AG20443 (cell line): ENCODE measurements at regions not wholly inside any gene's neighbourhood (a gene's known extent, or its start where the extent isn't known, plus 50 kb on each side); places are given as distances from the start of the nearest gene placed in this dataset.
"Not testable (repeated sequence)": the region's sequence is repeated elsewhere in the genome, so short reads cannot be mapped to it uniquely, and the experiment has no call there.

Experiments used
- DNase-seq: peaks from one replicate; pipeline ENCODE4 v3.0.0; 2012; ENCODE audit warnings: low spot score, mixed read lengths

- peak; percentile 53 for DNase-seq
Observed at GRCh38 chr7:101146-102046, 91.0 kb upstream of the FAM20C start.

- DNase-seq = no peak
Observed at GRCh38 chr7:102047-102711, 90.2 kb upstream of the FAM20C start.

- DNase-seq = peak; percentile 43
Observed at GRCh38 chr7:102721-103120, 89.7 kb upstream of the FAM20C start.

- not testable (repeated sequence) for DNase-seq
Observed at GRCh38 chr7:103981-104380, 88.4 kb upstream of the FAM20C start.

- DNase-seq = no peak
Observed at GRCh38 chr7:105002-105401, 87.4 kb upstream of the FAM20C start.

GRCh38 chr7:106356-106755, 86.0 kb upstream of the FAM20C start:
- DNase-seq = no peak

GRCh38 chr7:107233-107632, 85.1 kb upstream of the FAM20C start:
- no peak for DNase-seq

- DNase-seq = no peak
Observed at GRCh38 chr7:107907-108306, 84.5 kb upstream of the FAM20C start.

- DNase-seq = no peak
Observed at GRCh38 chr7:109094-109493, 83.3 kb upstream of the FAM20C start.

GRCh38 chr7:109898-110556, 82.3 kb upstream of the FAM20C start:
- DNase-seq = peak; percentile 5

GRCh38 chr7:110557-111232, 81.7 kb upstream of the FAM20C start:
- DNase-seq = no peak

- no peak for DNase-seq
Observed at GRCh38 chr7:111591-111990, 80.8 kb upstream of the FAM20C start.

GRCh38 chr7:112881-113280, 79.5 kb upstream of the FAM20C start:
- DNase-seq = no peak

GRCh38 chr7:115274-115911, 77.0 kb upstream of the FAM20C start:
- DNase-seq = peak; percentile 43

- DNase-seq = peak; percentile 4
Observed at GRCh38 chr7:116188-116981, 76.0 kb upstream of the FAM20C start.

- DNase-seq = peak; percentile 4
Observed at GRCh38 chr7:117836-118614, 74.3 kb upstream of the FAM20C start.

GRCh38 chr7:118615-119391, 73.6 kb upstream of the FAM20C start:
- DNase-seq = peak; percentile 5

- DNase-seq = peak; percentile 12
Observed at GRCh38 chr7:119392-120163, 72.8 kb upstream of the FAM20C start.
